Progenitor cell of endocrine pancreas (in vitro differentiated cells): ENCODE measurements at regions not wholly inside any gene's neighbourhood (a gene's known extent, or its start where the extent isn't known, plus 50 kb on each side); places are given as distances from the start of the nearest gene placed in this dataset.

Source experiments
- DNase-seq: peaks from one replicate; pipeline ENCODE4 v3.0.0; 2021; ENCODE audit warnings: low spot score; ENCODE audit not compliant: unreplicated experiment
- H3K27ac Mint-ChIP-seq: 2 replicates; pipeline ENCODE4 v1.8.0; 2021; ENCODE audit warnings: mild to moderate bottlenecking, moderate library complexity, mixed read lengths
- H3K27me3 Mint-ChIP-seq: 2 replicates; pipeline ENCODE4 v1.8.0; 2021; ENCODE audit warnings: mixed read lengths
- H3K36me3 Mint-ChIP-seq: 2 replicates; pipeline ENCODE4 v1.8.0; 2022; ENCODE audit warnings: mixed read lengths; ENCODE audit not compliant: insufficient read depth
- H3K4me1 Mint-ChIP-seq: 2 replicates; pipeline ENCODE4 v1.8.0; 2021; ENCODE audit warnings: low read depth, mixed read lengths
- H3K4me3 Mint-ChIP-seq: 2 replicates; pipeline ENCODE4 v1.8.0; 2021; ENCODE audit warnings: low read depth, mild to moderate bottlenecking, moderate library complexity, mixed read lengths
- H3K9me3 Mint-ChIP-seq: 2 replicates; pipeline ENCODE4 v1.8.0; 2021; ENCODE audit warnings: low read depth, mixed read lengths
- TF ChIP-seq, protein P1 (sequence below): fragments of 200-600 bp; sonication (generic); IDR thresholded peaks from one replicate; pipeline ENCODE4 v1.5.0; 2021; ENCODE audit warnings: antibody characterized with exemption, mild to moderate bottlenecking; ENCODE audit not compliant: unreplicated experiment

DNA sequence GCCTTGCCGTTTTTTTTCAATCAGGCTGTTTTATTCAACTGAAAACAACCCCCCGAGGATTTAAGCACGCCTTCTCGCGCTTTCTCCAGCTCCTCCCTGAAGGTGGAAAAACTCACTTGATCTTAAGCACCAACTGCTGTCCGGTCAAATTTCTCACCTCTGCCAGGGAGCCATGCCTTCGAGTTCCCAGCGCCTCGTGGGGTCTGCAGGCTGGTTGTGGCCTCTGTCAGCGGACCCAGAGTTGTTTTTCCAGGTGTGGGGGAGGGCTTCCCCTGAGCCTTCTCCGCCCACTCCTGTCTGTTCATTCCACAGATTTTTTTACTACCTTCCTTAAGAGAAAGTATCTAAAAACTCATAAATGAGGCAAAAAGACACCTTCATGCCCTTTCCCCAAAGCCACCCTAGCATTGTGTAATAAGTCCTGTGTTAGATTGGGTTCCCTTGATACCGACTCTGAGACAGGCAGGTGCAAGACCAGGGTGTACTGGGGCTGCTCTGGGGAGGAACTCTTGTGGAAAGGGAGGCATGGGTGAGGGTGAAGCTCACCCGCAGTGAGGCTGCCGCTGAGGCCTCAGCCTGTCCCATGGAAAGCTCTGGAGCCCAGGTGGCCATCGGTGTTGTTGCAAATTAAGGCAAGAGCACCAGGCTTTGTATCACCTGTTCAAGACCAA is 101.6 kb downstream of the AXIN2 start:
- no peaks in the 10 kb centered on the region for H3K9me3 Mint-ChIP-seq
- no peak for DNase-seq
- no peak overlapping the region for H3K4me3 Mint-ChIP-seq
- peaks cover 9% of the 10 kb centered on the region for H3K4me1 Mint-ChIP-seq
- H3K36me3 Mint-ChIP-seq, result no peaks in the 10 kb centered on the region
- peaks cover 18% of the 10 kb centered on the region for H3K27me3 Mint-ChIP-seq
- TF ChIP-seq, protein P1, sequence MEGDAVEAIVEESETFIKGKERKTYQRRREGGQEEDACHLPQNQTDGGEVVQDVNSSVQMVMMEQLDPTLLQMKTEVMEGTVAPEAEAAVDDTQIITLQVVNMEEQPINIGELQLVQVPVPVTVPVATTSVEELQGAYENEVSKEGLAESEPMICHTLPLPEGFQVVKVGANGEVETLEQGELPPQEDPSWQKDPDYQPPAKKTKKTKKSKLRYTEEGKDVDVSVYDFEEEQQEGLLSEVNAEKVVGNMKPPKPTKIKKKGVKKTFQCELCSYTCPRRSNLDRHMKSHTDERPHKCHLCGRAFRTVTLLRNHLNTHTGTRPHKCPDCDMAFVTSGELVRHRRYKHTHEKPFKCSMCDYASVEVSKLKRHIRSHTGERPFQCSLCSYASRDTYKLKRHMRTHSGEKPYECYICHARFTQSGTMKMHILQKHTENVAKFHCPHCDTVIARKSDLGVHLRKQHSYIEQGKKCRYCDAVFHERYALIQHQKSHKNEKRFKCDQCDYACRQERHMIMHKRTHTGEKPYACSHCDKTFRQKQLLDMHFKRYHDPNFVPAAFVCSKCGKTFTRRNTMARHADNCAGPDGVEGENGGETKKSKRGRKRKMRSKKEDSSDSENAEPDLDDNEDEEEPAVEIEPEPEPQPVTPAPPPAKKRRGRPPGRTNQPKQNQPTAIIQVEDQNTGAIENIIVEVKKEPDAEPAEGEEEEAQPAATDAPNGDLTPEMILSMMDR, result no peak
- peak overlapping the region; percentile 63 for H3K27ac Mint-ChIP-seq

DNA sequence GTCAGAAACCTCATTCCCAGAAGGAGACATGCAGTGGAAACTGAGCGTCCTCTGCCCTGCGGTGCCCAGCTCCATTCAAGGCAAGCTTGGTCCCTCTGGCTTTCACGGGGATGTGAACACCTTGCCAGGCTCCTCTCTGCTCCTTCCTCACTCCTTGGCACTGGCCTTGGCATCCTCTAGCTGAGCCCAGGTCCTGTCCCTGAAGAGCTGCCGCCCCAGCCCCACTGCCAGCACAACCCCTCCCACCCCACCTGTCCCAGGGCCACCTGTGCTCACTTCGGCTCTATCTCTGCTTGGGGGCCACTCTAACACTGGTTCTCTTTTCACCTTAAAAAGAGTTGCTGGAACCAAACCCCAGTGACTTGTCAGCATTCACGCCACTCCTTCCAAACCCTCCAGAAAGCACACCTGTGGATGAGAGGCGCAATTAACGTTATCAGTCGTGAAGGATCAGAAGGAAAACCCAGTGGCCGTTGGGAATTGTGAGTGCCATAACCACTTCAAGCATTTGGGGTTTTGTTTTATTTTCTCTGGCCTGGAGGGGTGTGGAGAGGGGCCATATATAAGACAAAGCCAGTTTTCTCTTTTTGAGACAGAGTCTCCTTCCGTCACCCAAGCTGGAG is 103.7 kb downstream of the AXIN2 start:
- TF ChIP-seq, protein P1, result no peak
- H3K27ac Mint-ChIP-seq, result no peak overlapping the region
- peaks cover 9% of the 10 kb centered on the region for H3K4me1 Mint-ChIP-seq
- DNase-seq, result no peak
- H3K36me3 Mint-ChIP-seq, result no peaks in the 10 kb centered on the region
- H3K9me3 Mint-ChIP-seq, result no peaks in the 10 kb centered on the region
- H3K27me3 Mint-ChIP-seq, result peaks cover 15% of the 10 kb centered on the region
- no peak overlapping the region for H3K4me3 Mint-ChIP-seq

DNA sequence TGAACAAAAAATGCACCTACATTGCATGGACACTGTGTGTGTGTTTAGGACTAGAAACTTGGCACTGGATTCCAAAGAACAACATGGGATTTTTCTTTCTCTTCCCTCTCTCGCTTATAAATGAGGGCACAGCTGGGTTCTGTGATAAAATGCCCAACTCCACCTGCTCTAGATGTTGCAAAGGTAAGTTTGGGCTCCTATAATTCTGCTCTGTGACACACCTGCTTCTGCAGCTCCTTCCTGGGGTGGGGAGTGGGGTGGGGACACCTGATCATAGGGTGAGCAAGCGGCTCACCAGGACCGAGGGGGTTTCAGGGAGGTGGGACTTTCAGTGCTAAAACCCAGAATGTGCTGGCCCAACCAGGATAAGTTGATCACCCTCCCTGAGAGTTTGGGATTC is 104.3 kb downstream of the AXIN2 start:
- Mint-ChIP-seq H3K27me3 (peaks cover 15% of the 10 kb centered on the region), H3K4me1 (peaks cover 9% of the 10 kb centered on the region), H3K9me3 (no peaks in the 10 kb centered on the region), H3K36me3 (no peaks in the 10 kb centered on the region), H3K4me3 (no peak overlapping the region), H3K27ac (no peak overlapping the region)
- TF ChIP-seq, protein P1, result no peak
- DNase-seq, result no peak

DNA sequence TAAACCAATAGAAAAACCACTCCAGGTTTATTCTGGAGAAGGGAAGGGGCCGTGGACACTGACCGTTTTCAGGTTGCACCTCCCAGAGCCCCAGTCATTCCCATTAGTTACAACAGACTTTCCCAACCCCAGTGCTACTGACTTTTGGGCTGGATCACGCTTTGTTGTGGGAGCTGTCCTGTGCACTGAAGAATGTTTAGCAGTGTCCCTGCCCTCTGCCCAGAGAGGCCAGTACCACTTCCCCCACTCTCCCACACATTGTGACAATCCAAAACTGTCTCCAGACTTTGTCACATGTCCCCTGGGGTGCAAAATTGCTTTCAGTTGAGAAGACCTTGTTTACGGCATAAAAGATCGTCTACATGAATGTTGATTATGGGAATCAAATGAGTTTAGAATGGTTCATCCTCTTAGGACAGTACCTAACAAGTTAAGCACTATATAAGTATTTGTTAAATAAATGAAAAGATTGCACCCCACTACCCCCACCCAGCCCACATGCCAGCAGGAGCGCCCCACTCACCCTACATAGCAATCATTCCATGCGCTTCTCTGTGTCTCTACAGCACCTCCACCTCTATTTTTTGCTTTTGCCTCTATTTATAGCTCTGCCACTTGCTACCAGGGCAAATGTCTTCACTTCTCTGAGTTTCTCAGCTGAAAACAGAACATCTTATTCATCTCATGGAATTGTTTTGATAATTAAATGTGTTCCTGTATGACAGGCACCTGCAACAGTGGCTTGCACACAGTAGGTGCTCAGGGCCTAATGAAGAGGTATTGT is 104.9 kb downstream of the AXIN2 start:
- Mint-ChIP-seq H3K4me1 (peaks cover 9% of the 10 kb centered on the region), H3K4me3 (no peak overlapping the region), H3K9me3 (no peaks in the 10 kb centered on the region), H3K27ac (no peak overlapping the region), H3K36me3 (no peaks in the 10 kb centered on the region), H3K27me3 (peaks cover 15% of the 10 kb centered on the region)
- TF ChIP-seq, protein P1, result no peak
- no peak for DNase-seq

DNA sequence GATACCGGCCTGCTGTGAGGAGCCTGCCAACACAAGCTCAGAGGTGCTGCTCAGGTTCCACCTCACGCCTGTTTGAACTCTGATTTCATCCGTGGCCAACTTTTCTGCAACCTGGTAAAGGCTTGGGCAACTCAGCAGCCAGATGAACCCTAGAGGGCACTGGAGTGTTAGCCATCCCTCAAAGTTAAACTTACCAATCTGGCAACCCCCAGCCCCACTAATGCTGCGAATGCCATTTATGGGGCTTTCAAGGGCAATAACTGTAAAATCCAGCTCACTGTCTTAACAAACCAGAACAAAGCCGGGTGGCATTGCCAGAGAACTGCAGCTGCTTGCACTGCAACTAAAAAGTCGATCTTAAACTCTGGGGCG is 105.5 kb downstream of the AXIN2 start:
- no peak overlapping the region for H3K4me3 Mint-ChIP-seq
- no peak overlapping the region for H3K27ac Mint-ChIP-seq
- H3K27me3 Mint-ChIP-seq, result peaks cover 15% of the 10 kb centered on the region
- TF ChIP-seq, protein P1, result peak; percentile 42
- H3K36me3 Mint-ChIP-seq, result no peaks in the 10 kb centered on the region
- H3K4me1 Mint-ChIP-seq, result peaks cover 9% of the 10 kb centered on the region
- no peak for DNase-seq
- H3K9me3 Mint-ChIP-seq, result no peaks in the 10 kb centered on the region
